KG1 (cell line): ENCODE measurements at regions not wholly inside any gene's neighbourhood (a gene's known extent, or its start where the extent isn't known, plus 50 kb on each side); places are given as distances from the start of the nearest gene placed in this dataset.
A peak's percentile ranks its signal among the peaks of the same experiment; 100 is the strongest.

ENCODE experiments used
- DNase-seq: peaks from one replicate; lab custom pipeline; 2025; lab: John Stamatoyannopoulos, UW

GRCh38 chr13:47511647-47512046, 489.4 kb downstream of the SUCLA2 start:
- no peak for DNase-seq

- no peak for DNase-seq
Observed at GRCh38 chr13:47508527-47509228, 492.4 kb downstream of the SUCLA2 start.

GRCh38 chr13:47503475-47503874, 497.6 kb downstream of the SUCLA2 start:
- DNase-seq: no peak

DNA sequence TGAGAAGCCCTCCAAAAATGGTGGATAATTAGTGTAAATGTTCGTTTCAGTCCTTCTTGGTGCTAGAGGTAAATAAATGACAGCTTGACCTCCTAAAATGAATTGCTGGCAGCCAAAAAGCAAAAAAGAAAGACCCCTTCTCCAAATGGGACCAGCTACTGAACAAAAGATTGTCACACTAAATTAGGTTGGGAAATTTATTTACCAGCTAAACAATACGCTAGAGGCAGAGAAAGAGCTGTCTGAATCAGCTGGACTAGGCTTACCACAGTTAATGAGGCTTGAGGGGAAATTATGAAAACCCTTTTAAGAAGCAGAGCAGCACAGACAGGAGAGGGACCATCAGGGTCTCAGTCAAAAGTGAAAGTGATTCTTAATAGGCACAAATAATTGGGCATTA, 498.9 kb downstream of the SUCLA2 start:
- DNase-seq: no peak

GRCh38 chr13:47499358-47500150, 501.5 kb downstream of the SUCLA2 start:
- peak; percentile 23 for DNase-seq

- DNase-seq: peak; percentile 15
Observed at GRCh38 chr13:47484548-47484947, 516.5 kb downstream of the SUCLA2 start.

DNA sequence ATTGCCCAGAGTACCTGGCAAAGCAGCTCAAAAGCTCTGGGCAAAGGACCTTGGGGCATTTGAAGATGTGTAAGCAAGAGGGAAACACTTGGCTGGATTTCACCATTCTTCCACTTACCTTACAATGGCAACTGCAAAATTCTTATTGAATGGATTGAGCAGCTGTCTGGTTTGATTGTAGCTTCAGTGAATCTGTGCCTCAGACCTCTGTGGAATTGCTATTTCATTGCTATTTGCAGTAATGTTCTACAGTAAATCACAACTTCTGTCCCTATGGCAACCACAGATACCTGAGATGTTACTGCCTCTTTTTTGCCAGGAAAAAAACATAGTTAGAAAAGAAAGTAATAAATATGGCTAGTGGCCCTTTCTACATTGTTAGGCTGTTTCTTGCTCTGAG, 519.5 kb downstream of the SUCLA2 start:
- no peak for DNase-seq

DNA sequence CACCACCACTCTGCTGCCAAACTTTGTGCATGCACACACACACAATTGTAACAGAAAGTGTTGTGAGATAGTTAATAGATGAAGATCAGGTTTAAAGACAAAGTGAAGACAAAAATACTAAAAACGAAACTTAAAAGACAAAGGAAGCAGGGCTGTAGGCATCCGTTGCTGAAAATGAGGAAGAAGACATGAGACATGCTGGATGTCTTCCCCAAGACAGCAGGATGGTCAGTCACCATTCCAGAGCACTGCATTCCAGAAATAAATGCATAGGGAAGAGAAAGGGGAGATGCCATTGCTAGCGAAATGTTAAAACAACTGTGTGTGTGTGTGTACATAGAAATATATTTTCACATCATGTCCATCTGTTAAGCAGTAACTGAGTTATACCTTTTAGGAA, 520.1 kb downstream of the SUCLA2 start:
- peak; percentile 13 for DNase-seq

DNA sequence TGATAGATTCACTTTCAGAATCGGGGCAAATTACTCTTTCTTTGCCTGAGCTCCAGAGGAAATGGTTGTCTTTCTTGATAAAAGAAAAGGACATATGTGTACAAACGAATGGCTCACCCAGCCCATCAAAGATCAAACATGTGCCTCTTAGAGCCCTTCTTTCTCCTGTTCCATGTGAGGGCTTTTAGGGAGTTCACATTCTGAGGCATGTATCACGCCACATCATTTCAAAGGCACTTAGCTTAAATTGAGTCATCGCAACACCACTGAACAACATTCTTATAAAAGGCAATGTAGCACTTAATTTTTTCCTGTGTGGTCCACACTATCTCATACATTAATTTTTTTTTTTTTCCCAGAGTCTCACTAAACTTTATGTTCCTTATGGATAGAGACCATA, 521.0 kb downstream of the SUCLA2 start:
- DNase-seq: no peak

DNA sequence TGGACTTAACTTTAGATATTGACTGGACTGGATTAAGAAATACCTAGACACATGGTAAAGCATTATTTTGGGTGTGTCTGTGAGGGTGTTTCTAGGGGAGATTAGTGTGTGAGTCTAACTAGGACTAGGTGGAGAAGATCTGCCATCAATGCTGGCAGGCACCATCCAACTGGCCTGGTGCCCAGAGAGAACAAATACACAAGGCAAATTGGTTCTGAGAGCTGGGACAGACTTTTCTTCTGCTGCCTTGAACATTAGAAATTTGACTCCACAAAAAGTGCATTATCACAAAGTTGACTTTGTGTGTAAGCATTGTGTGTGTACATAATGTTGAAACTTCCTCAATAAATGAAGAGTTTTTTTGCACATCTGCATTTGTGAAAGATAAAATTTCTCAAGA, 522.1 kb downstream of the SUCLA2 start:
- DNase-seq: no peak

- no peak for DNase-seq
Observed at GRCh38 chr13:47475441-47475948, 525.6 kb downstream of the SUCLA2 start.

GRCh38 chr13:47474839-47475238, 526.2 kb downstream of the SUCLA2 start:
- no peak for DNase-seq

DNA sequence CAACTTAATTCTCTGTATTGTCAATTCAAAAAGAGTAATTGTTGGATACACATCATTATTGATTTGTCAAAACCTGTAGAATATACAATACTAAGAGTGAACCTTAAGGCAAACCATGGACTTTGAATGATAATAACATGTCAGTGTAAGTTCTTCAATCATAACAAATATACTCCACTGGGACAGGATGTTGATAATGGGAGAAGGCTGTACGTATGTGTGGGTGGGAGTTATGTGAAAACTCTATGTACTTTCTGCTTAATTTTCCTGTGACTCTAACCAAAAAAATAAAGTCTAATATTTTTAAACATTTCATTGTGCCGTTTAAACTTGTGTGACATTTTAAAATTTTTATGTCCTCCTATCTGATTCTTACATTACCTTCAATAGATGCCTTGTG, 526.7 kb downstream of the SUCLA2 start:
- no peak for DNase-seq

DNA sequence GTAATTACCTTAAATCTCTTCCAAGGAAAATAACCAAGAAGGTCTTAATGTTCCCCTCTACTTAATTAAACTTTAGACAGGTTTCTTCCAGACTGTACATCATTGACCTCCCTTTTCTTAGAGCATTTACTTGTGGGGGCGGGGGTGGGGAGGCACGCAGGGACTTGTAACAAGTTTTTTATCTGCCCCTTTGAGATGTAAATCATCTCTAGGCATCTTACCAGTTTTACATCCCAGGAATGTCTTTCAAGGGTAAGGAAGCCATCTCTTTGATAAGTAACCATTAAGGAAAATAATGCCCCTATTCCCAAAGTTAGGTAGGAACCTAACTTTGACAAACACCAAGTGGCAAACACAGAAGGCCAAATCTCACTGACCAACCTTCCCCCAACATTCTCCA, 528.6 kb downstream of the SUCLA2 start:
- DNase-seq: no peak

DNA sequence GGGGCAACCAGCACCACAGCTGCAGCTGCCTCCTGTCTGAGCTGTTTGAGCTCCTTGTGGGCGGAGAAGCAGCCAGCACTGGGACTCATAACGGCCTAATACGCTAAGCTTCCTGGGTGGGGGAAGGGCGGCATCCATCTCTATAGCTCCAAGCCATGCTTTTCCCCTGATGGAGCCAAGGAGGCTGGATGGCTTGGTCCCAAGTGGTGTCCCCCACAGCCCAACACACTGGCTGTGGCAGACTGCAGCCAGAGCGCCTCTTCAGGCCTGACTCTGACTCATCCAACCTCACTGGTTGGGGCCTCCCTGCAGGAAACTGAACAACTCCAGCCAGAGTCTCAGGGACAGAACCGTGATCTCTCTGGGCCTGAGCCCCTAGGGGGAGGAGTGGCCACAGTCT, 537.3 kb downstream of the SUCLA2 start:
- no peak for DNase-seq

DNA sequence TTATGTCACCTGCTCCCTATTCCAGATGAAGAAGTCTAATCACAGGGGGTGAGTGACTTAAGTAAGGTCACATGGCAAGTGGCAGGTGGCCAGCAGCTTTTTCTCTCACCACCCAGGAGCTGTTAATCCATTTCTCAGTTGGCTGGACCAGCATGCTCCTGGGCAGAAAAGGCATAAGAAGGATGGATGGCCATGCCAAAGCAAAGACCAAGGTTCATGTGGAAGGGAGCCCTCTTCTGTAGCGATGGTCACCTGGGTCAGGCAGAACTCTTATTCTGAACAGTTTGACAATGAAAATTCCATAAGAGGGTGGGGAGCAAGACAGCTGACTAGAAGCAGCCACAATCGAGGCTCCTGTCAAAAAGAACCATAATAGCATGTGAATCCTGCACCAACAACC, 538.1 kb downstream of the SUCLA2 start:
- DNase-seq: no peak

DNA sequence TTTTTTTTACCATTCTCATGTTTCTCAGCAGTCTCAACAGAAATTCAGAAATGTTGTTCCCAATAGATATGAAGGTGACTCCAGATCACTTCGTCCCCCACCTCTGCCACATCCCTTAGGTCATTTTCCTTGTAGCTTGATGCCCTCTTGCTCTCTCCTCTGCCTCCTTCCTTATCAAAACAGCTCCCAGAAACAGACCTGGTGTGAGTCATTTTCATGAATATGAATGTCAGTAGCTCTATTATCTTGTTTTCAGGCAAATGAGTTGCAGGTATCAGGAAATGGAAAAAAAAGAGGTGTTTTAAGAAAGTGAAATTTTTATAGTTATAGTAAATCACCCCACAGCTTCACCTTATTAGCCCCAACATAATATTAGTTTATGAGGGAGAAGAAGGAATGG, 539.3 kb downstream of the SUCLA2 start:
- DNase-seq: no peak

GRCh38 chr13:47459512-47459911, 541.6 kb downstream of the SUCLA2 start:
- peak; percentile 2 for DNase-seq

DNA sequence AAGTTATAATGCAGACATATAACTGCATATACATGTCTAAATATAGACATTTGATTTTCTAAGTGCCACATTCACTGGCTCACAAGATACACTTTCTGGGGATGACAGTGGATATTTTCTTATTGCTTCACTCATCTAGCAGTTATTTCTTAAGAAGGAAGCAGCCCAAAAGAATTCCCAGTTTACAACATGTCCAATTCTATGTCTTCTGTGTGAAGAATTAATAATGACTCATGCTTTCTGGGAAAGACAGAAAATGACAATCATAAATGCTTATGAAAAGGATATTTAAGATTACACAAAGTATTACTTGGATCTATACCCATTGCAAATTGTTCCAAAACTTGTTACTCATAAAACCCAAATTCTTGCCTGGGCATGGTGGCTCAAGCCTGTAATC, 543.4 kb downstream of the SUCLA2 start:
- no peak for DNase-seq

- DNase-seq: no peak
Observed at GRCh38 chr13:47455626-47456025, 545.4 kb downstream of the SUCLA2 start.

GRCh38 chr13:47454986-47455385, 546.1 kb downstream of the SUCLA2 start:
- no peak for DNase-seq

DNA sequence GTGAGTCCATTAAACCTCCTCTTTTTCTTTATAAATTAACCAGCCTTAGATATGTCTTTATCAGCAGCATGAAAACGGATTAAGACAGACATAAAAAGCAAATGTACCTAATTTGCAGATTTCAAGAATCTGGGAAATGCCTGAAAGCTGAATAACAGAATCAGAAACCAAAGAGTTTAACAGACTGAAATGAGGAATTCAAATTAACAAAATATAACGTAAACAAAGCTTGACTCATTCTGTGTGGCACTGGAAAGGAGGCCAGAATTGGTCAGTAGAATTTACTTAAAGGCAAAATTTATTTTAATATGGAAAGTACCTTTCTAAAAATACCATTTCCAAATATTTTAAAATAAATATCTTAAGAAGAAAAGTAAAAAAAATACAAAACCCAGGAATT, 540.6 kb upstream of the HTR2A start:
- no peak for DNase-seq

DNA sequence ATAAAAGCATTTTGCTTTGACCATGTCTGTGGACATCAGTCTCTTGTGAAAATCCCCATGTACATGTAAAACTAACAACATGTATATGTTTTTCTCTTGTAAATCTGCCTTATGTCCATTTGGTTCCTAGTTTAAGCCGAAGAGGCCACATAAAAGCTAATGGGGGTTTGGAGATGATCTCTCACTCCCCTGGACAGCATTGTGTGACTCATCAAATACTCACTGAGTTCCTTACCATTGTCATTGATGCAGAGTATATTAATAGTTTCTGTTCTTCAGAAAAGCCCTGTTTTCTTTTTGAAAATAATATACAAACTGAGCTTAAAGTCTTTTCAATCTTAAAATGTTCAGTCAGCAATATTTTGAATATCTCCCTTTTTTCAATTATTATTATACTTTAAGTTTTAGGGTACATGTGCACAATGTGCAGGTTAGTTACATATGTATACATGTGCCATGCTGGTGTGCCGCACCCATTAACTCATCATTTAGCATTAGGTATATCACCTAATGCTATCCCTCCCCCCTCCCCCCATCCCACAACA, 536.7 kb upstream of the HTR2A start:
- no peak for DNase-seq
